Vagina (tissue), 2 donors: ENCODE measurements at regions not wholly inside any gene's neighbourhood (a gene's known extent, or its start where the extent isn't known, plus 50 kb on each side); places are given as distances from the start of the nearest gene placed in this dataset.

Experiments used
- CTCF ChIP-seq, 3 experiments: fragments of 450-650 bp in 2 of 3; fragments of 200-600 bp in 1 of 3; sonication (generic) in 1 of 3; IDR thresholded peaks; one replicate each; pipeline ENCODE4 v1.5.1; 2017 to 2019; ENCODE audit warnings: antibody characterized with exemption in 3 of 3, mild to moderate bottlenecking in 2 of 3, moderate library complexity in 2 of 3
- POLR2A ChIP-seq, 2 donors: fragments of 450-650 bp; IDR thresholded peaks; one replicate each; pipeline ENCODE4 v1.6.1; 2017; ENCODE audit warnings: antibody characterized with exemption in 2 of 2, mild to moderate bottlenecking in 2 of 2, moderate library complexity in 2 of 2

GRCh38 chr11:37942081-37942480, 1344.0 kb upstream of the RAG2 start:
- TF ChIP-seq POLR2A (IDR thresholded peaks at IDR 0.05) (no peak), CTCF (IDR thresholded peaks at IDR 0.05) (no peak)
